ENCODE measurements at regions not wholly inside any gene's neighbourhood (a gene's known extent, or its start where the extent isn't known, plus 50 kb on each side); places are given as distances from the start of the nearest gene placed in this dataset.
"Not testable (repeated sequence)": the region's sequence is repeated elsewhere in the genome, so short reads cannot be mapped to it uniquely, and the experiment has no call there.

DNA sequence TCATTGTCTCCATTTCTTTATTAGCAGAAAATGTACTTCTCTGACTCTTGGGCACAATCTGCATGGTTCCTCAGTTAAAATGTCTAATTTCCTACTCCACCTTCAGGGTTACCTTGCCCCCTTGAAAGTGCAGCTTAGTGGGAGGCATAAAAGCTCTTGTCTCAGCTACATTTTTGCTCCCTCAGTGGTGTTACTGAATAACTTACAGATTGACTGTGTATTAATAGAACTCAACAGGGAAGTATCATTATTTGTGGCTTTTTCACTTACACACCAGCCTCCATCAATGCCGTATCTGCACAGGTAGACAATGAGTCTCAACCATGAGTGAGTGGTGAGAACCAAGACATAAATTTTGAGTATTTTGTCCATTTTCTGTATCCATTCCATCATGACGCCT lies 456.2 kb upstream of the MIR17HG start:
- DNase-seq (ENCODE audit: low read depth, low spot score), result no peak
- H3K4me3 ChIP-seq (ENCODE audit: low read length), result no peak overlapping the region

DNA sequence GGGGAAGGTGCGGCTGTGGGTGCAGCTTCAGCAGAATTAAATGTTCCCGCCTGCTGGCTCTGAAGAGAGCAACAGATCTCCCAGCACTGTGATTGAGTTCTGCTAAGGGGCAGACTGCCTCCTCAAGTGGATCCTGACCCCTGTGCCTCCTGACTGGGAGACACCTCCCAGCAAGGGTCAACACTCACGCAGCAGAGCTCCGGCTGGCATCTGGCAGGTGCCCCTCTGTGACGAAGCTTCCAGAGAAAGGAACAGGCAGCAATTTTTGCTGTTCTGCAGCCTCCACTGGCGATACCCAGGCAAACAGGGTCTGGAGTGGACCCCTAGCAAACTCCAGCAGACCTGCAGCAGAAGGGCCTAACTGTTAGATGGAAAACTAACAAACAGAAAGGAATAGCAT lies 454.3 kb upstream of the MIR17HG start:
- DNase-seq (ENCODE audit: low read depth, low spot score), result not testable (repeated sequence)

DNA sequence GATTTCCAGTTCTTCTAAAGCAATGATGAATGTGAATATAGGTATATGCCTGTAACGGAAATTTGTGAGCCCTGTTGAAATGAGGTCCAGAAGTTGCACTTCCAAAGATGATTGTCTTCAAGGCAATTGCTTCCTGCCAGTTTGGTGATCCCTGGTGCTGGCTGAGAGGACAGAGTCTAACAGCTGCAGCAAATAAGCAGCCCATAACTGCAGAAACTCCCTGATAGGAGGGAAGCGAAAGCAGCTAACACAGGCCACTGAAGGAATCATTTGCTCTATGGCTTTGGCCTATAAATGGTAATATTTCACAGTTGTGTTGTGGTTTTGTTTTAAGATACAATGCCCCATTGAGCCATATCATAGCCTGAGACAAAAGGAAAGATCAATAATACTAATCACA lies 451.5 kb upstream of the MIR17HG start:
- H3K4me3 ChIP-seq (ENCODE audit: low read length), result no peak overlapping the region
- DNase-seq (ENCODE audit: low read depth, low spot score), result no peak

More for the DNA sequence above, 454.3 kb upstream of the MIR17HG start:
- not testable (repeated sequence) for H3K4me3 ChIP-seq (ENCODE audit: low read length)

DNA sequence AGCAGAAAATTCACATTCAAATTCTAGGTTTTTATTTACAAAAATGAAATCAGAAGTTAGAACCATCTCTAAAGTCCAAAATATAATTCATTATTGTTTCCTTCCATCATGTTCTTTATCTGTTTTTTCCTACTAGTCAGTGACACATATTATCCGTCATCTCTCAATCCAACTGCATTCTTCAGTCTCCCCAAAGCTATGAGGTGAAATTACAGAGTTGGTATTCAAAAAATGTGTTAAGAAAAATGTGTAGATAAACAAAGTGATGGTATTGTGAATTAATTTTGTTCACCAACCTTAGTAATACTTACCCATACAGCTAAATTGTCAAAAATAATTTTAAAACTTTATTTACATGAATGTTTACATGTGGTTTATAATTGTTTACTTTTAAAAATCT lies 448.7 kb upstream of the MIR17HG start:
- H3K4me3 ChIP-seq (ENCODE audit: low read length), result no peak overlapping the region
- no peak for DNase-seq (ENCODE audit: low read depth, low spot score)

DNA sequence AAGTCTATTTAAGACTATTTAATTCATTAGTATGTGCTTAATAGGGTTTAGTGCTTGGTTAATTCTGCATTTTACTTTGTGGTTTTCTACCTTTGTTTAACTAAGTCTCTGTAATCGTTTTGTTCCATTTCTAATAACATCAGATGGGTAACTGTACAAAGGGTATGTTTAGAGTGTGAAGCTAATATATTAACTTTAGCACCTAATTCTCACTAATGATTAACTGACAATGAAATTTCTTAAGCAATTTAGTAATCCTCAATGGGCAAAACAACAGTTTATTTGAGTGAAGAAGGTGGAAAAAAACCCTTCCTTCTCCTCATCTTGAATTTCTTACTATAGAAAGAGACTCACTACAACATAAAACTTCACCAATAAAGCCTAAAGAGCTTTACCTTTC lies 448.1 kb upstream of the MIR17HG start:
- no peak for DNase-seq (ENCODE audit: low read depth, low spot score)
- no peak overlapping the region for H3K4me3 ChIP-seq (ENCODE audit: low read length)

DNA sequence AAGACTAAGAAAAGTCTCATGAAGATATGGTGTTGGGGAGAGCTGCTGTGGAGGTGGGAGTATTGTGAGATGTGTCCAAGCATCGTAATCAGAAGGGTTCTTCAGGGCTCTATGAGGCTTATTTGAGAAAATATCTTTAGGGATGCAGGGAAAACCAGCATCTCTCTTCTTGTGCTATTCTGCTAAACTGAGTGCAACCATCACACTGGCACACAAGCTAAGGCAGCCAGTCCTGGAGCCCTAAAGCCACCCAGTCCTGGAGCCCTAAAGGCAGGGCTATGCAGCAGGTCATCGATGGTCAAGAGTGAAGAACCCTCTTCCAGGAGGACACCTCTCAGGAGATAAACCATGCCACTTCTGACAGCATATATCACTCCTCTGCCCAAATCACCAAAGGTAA lies 445.2 kb upstream of the MIR17HG start:
- H3K4me3 ChIP-seq (ENCODE audit: low read length), result no peak overlapping the region
- DNase-seq (ENCODE audit: low read depth, low spot score), result no peak

DNA sequence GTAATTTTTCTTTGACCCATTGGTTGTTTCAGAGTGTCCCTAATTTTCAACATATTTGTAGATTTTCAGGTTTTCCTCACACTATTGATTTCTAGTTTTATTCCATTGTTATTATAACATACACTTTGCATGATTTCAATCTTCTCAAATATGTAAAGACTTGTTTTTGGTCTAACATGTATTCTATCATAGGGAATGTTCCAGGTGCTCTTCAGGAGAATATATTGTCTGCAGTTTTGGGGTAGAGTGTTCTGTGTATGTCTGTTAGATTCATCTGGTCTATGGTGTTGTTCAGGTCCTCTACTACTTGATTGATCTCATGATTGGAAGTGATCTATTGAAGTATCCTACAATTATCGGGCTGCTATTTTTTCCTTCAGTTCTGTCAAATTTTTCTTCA lies 440.9 kb upstream of the MIR17HG start:
- DNase-seq (ENCODE audit: low read depth, low spot score), result no peak
- H3K4me3 ChIP-seq (ENCODE audit: low read length), result no peak overlapping the region

- no peak for DNase-seq (ENCODE audit: low read depth, low spot score)
Measured at GRCh38 chr13:90908792-90909191, 438.7 kb upstream of the MIR17HG start.

DNA sequence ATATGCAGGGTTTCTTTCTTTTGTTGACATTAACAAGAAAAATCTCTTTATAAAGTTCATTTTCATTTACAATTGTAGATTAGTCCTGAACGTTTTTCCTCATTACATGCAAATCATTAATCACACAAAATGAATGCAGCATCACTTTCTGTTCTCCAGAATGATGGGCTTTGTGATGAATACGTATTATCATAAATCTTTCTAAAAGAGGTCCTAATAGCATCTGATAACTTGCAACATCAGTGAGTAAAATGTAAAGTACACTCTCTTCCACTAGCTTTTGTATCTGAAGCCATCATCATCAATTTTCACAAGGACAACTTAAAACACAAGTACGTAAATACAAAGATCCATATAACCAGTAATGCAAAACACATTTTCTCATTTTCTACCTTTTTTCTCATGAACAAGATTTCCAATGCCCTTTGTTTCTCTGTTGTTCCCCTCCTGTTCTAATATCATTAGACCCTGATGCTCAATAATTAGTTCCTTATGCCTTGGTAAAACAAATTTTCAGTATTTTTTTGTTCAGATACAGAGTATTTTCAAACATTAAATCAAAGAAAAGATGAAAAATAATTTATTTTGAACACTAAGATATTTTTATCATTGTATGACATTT lies 437.4 kb upstream of the MIR17HG start:
- DNase-seq (ENCODE audit: low read depth, low spot score), result no peak
- no peak overlapping the region for H3K4me3 ChIP-seq (ENCODE audit: low read length)

More at GRCh38 chr13:90908792-90909191, 438.7 kb upstream of the MIR17HG start:
- H3K4me3 ChIP-seq (ENCODE audit: low read length), result no peak overlapping the region

DNA sequence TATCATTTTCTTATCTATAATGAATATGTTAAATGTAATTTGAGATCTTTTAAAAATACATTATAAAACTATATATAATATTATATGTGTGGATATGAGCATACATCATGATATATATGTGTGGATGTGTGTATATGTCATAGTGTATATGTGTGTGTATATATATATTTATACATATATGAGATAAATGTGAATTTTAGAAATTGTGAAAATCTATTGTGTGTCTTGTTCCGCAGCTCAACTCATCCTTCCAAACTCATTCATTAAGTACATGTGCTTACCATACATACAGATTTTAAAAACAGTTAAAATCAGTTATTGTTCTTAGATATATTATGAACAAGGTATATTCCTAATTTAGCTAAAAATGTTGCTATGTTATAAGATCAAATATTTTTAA lies 435.2 kb upstream of the MIR17HG start:
- DNase-seq (ENCODE audit: low read depth, low spot score), result no peak
- no peak overlapping the region for H3K4me3 ChIP-seq (ENCODE audit: low read length)

GRCh38 chr13:90918536-90918935 lies 429.0 kb upstream of the MIR17HG start:
- H3K4me3 ChIP-seq (ENCODE audit: low read length), result no peak overlapping the region
- no peak for DNase-seq (ENCODE audit: low read depth, low spot score)

GRCh38 chr13:90919153-90919552 lies 428.3 kb upstream of the MIR17HG start:
- DNase-seq (ENCODE audit: low read depth, low spot score), result no peak
- no peak overlapping the region for H3K4me3 ChIP-seq (ENCODE audit: low read length)

DNA sequence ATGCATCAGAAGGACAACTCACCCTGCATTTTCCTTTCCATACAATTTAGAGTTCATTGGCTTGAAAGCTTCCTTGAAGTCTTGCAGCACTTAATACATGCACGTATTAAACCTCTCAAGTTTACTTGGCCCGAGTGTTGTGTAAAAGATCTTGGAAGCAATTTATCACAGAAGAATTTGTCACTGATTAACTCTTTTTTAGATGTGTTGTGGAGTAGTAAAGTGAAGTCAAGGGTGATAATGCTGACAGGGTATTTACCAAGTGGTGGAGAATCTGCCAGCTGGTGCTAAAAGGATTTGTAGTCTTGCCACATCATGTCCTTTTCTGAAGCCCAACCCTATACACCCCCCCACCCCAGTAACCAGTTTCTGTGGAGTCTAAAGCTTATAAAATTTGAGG lies 421.0 kb upstream of the MIR17HG start:
- DNase-seq (ENCODE audit: low read depth, low spot score), result no peak
- H3K4me3 ChIP-seq (ENCODE audit: low read length), result no peak overlapping the region

DNA sequence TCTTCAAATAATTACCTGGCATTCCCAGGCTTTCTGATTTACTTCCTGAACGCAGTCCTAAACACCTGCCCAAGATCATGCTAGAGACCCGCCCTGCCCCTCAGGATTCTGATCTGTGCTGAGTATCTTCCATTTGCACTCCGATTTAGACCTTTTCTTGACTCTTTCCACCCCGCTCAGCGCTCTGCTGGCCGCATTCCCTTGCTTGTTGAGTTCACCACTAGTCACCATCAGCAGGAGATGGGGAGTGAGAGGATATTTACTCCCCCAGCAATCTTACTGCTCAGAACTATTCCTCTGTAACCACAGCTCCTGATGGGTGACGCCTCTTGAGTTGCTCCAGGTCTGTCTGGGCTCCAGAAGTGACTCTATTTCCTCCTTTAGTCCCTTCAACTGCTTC lies 419.4 kb upstream of the MIR17HG start:
- no peak overlapping the region for H3K4me3 ChIP-seq (ENCODE audit: low read length)
- DNase-seq (ENCODE audit: low read depth, low spot score), result no peak

DNA sequence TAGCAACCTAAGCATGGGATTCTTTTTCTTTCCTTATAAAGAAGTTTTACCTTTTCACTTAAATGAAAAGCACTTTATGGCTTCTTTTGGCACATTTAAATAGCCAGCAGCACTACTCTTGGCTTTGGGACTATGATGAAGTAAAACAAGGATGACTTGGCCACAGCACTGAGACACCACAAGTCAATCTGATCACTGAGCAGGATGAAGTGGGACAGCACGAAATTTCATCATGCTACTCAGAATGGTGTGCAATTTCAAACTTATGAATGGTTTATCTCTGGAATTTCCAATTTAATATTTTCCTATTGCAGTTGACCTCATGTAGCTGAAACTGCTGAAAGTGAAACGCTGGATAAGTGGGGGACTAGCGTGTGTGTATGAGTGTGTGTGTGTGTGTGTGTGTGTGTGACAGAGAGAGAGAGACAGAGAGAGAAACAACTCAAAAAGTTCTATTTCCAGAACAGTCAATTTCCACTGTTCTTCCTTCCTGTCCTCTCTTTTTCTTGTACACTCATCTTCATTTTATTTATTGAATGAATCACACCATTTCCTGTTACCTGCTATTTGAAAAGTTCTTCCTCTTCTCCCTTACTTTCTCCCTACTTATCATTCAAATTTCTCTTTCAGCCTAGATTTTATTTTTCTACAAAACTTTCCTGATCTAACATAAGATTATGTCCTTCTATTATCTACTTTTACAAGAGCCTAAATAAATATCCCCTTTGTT lies 414.2 kb upstream of the MIR17HG start:
- DNase-seq (ENCODE audit: low read depth, low spot score), result no peak
- H3K4me3 ChIP-seq (ENCODE audit: low read length), result no peak overlapping the region

DNA sequence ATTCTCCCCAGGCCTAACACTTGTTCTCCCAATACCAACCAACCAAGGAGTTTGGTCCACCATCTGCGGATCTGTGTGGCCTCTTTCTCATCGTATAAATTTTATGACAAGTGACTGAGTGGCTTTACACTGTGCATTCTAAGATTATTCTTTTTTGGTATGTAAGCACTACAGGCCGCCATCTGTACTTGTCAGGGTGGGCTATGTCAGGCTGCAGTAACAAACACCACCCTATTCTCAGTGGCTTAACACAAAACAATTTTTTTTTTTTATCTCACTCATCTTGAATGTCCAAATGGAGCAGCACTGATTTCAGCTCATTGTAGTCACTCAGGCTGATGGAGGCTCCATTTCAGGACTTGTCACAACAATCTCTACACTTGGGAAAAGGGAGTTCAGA lies 412.7 kb upstream of the MIR17HG start:
- no peak overlapping the region for H3K4me3 ChIP-seq (ENCODE audit: low read length)
- no peak for DNase-seq (ENCODE audit: low read depth, low spot score)

DNA sequence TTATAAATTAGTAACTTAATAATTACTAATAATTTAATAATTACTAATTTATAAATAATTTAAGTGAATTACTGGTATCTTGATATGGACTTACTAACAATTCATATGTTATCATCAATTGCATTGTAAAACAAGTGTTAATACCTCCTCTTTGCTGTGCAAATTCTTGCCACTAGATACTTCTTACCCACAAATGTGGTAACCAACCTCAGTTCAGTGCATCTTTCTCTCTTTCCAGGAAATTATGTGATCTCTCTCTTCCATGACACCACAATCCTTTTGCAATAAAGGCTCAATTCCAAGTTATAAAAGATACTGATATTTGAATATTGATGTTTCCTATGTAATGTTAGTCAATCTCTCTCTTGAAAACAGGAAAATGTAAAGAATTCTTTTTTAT lies 408.6 kb upstream of the MIR17HG start:
- no peak for DNase-seq (ENCODE audit: low read depth, low spot score)
- H3K4me3 ChIP-seq (ENCODE audit: low read length), result no peak overlapping the region

- no peak for DNase-seq (ENCODE audit: low read depth, low spot score)
- no peak overlapping the region for H3K4me3 ChIP-seq (ENCODE audit: low read length)
Measured at GRCh38 chr13:90943946-90944345, 403.5 kb upstream of the MIR17HG start.

- not testable (repeated sequence) for H3K4me3 ChIP-seq (ENCODE audit: low read length); DNase-seq (ENCODE audit: low read depth, low spot score)
Measured at GRCh38 chr13:90945146-90945545, 402.3 kb upstream of the MIR17HG start.

DNA sequence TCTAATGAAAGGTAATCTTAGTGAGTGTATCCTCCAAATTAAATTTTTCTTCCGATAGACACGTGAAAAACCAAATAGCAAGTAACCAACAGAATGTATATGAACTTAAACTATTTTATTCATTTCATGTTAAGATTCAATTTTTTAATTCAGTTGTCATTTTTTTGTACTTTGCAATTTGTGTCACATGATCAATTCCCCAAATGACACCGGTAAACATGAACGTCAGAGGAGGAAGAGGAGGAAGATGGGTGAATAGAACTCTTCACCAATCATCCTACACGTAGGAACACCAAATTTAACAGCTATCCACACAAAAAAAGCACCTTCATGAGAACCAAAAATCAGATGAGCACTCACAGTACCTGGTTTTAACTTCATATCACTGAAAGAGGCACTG lies 401.4 kb upstream of the MIR17HG start:
- DNase-seq (ENCODE audit: low read depth, low spot score); H3K4me3 ChIP-seq (ENCODE audit: low read length): not testable (repeated sequence)

DNA sequence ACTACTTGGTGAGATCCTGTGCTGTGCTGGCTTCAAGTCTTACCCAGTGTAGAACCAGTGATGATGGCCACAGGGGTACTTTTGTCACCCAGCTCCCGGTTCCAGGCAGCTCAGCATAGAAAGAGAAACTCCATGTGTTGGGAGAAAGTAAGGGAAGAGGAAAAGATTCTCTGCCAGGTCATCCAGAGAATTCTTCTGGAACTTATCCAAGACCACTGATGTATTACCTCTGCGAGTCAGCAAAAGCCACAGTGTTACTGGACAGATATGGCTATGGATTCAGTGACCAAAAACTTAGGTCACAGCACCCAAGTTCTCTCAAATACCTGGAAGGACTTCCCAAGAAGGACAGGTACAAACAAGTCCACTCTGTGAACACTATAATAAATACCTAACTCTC lies 399.5 kb upstream of the MIR17HG start:
- DNase-seq (ENCODE audit: low read depth, low spot score), result no peak
- no peak overlapping the region for H3K4me3 ChIP-seq (ENCODE audit: low read length)

Measured in Jurkat, Clone E6-1 (cell line).